NCI-H2081 treated with DMSO at 0.1 percent for 48 hours (cell line): ENCODE measurements at regions not wholly inside any gene's neighbourhood (a gene's known extent, or its start where the extent isn't known, plus 50 kb on each side); places are given as distances from the start of the nearest gene placed in this dataset.
"Not testable (repeated sequence)": the region's sequence is repeated elsewhere in the genome, so short reads cannot be mapped to it uniquely, and the experiment has no call there.

Experiments used
- DNase-seq: peaks from one replicate; lab custom pipeline; 2025; lab: John Stamatoyannopoulos, UW

- no peak for DNase-seq
Measured at GRCh38 chr13:44304433-44304725, 69.2 kb upstream of the SERP2 start.

GRCh38 chr13:44305286-44305685 lies 68.3 kb upstream of the SERP2 start:
- no peak for DNase-seq

- DNase-seq = peak; percentile 34
Measured at GRCh38 chr13:44305917-44306370, 67.7 kb upstream of the SERP2 start.

- DNase-seq = peak; percentile 49
Measured at GRCh38 chr13:44306371-44307192, 67.0 kb upstream of the SERP2 start.

GRCh38 chr13:44307255-44307654 lies 66.4 kb upstream of the SERP2 start:
- no peak for DNase-seq

GRCh38 chr13:44307844-44308243 lies 65.8 kb upstream of the SERP2 start:
- no peak for DNase-seq

- no peak for DNase-seq
Measured at GRCh38 chr13:44308352-44308751, 65.3 kb upstream of the SERP2 start.

- DNase-seq = no peak
Measured at GRCh38 chr13:44309794-44310757, 63.5 kb upstream of the SERP2 start.

- DNase-seq = no peak
Measured at GRCh38 chr13:44311011-44311780, 62.4 kb upstream of the SERP2 start.

- DNase-seq = no peak
Measured at GRCh38 chr13:44312131-44312530, 61.5 kb upstream of the SERP2 start.

- no peak for DNase-seq
Measured at GRCh38 chr13:44312834-44313551, 60.6 kb upstream of the SERP2 start.

GRCh38 chr13:44313674-44314073 lies 60.0 kb upstream of the SERP2 start:
- DNase-seq = no peak

GRCh38 chr13:44314160-44314559 lies 59.5 kb upstream of the SERP2 start:
- not testable (repeated sequence) for DNase-seq

GRCh38 chr13:44317752-44318151 lies 55.9 kb upstream of the SERP2 start:
- no peak for DNase-seq

GRCh38 chr13:44318161-44318560 lies 55.5 kb upstream of the SERP2 start:
- DNase-seq = peak; percentile 45

GRCh38 chr13:44320611-44321010 lies 53.0 kb upstream of the SERP2 start:
- no peak for DNase-seq

- no peak for DNase-seq
Measured at GRCh38 chr13:44321961-44322360, 51.7 kb upstream of the SERP2 start.

- DNase-seq = no peak
Measured at GRCh38 chr13:44322928-44323327, 50.7 kb upstream of the SERP2 start.

- DNase-seq = no peak
Measured at GRCh38 chr13:44323754-44324153, 49.9 kb upstream of the SERP2 start.
